GM12878 (cell line): ENCODE measurements at regions not wholly inside any gene's neighbourhood (a gene's known extent, or its start where the extent isn't known, plus 50 kb on each side); places are given as distances from the start of the nearest gene placed in this dataset.

ENCODE experiments used
- ATAC-seq: fragments of 200-7000 bp; cut with Tn5 transposase; 3 replicates; pipeline ENCODE4 v1.9.1; 2020; ENCODE audit warnings: mild to moderate bottlenecking, moderate library complexity
- BruUV-seq: library from RNA; stranded (reverse); fragments of 400-500 nt; replicated peaks from 2 replicates; lab custom pipeline; 2021; lab: Mats Ljungman, UMichigan
- CTCF ChIA-PET: fragments of 300-600 bp; sonication (Branson Sonifier 250); formaldehyde crosslinking; extraction: SDS; loops from one replicate; lab custom pipeline; 2021; ENCODE audit warnings: inconsistent platforms; lab: Yijun Ruan, JAX
- POLR2A ChIA-PET: fragments of 350-600 bp; formaldehyde crosslinking; extraction: SDS; loops from one replicate; lab custom pipeline; 2021; ENCODE audit warnings: inconsistent platforms; lab: Charles Lee
- RAD21 ChIA-PET: fragments of 300-600 bp; sonication (Branson Sonifier 250); formaldehyde crosslinking; loops from one replicate; lab custom pipeline; 2023; ENCODE audit warnings: antibody characterized with exemption; ENCODE audit not compliant: unreplicated experiment; lab: Charles Lee
- SMC1A ChIA-PET: fragments of 300-600 bp; sonication (Branson Sonifier 250); formaldehyde crosslinking; loops from one replicate; lab custom pipeline; 2023; ENCODE audit not compliant: unreplicated experiment, uncharacterized antibody; lab: Charles Lee
- DNase-seq: peaks from one replicate; pipeline ENCODE4 v3.0.0-alpha.2; 2011; ENCODE audit warnings: low read depth, low spot score
- FAIRE-seq: peaks from 3 replicates; lab custom pipeline; 2011; peaks lifted over from hg19 to GRCh38; lab: Jason Lieb, UNC
- H2AFZ ChIP-seq: 2 replicates; pipeline ENCODE4 v1.6.0; 2011; ENCODE audit warnings: low read depth, low read length, control low read depth; ENCODE audit not compliant: control insufficient read depth
- H3K27ac ChIP-seq: 2 replicates; pipeline ENCODE4 v1.5.1; 2011; ENCODE audit warnings: control low read depth; ENCODE audit not compliant: control insufficient read depth, insufficient read depth
- H3K27me3 ChIP-seq, 2 experiments: replicated peaks in 1 of 2; 2 replicates each; pipeline versions ENCODE4 v1.6.0 to v1.6.1; 2011; ENCODE audit warnings: low read length in 1 of 2; ENCODE audit not compliant: control insufficient read depth in 2 of 2, insufficient read depth in 2 of 2
- H3K36me3 ChIP-seq, 2 experiments: 2 replicates each; pipeline ENCODE4 v1.5.1; 2011; ENCODE audit warnings: low read length in 1 of 2; ENCODE audit not compliant: control insufficient read depth in 2 of 2, insufficient read depth in 2 of 2
- H3K4me1 ChIP-seq: 2 replicates; pipeline ENCODE4 v1.6.1; 2011; ENCODE audit warnings: mild to moderate bottlenecking, low read length, moderate library complexity, mixed read lengths; ENCODE audit not compliant: control insufficient read depth, insufficient read depth
- H3K4me2 ChIP-seq: 2 replicates; pipeline ENCODE4 v1.6.0; 2011; ENCODE audit warnings: control low read depth; ENCODE audit not compliant: control insufficient read depth, insufficient read depth
- H3K4me3 ChIP-seq: fragments of 200-600 bp; sonication (generic); 2 replicates; pipeline ENCODE4 v1.5.1; 2016
- H3K79me2 ChIP-seq: 2 replicates; pipeline ENCODE4 v1.6.0; 2011; ENCODE audit warnings: low read length; ENCODE audit not compliant: control insufficient read depth, insufficient read depth
- H3K9ac ChIP-seq: 2 replicates; pipeline ENCODE4 v1.8.0; 2011; ENCODE audit warnings: low read length, control low read depth, mixed read lengths; ENCODE audit not compliant: control insufficient read depth, insufficient read depth
- H3K9me3 ChIP-seq: replicated peaks from 3 replicates; pipeline ENCODE4 v1.5.1; 2011; ENCODE audit warnings: mild to moderate bottlenecking, low read length; ENCODE audit not compliant: control insufficient read depth, insufficient read depth
- H4K20me1 ChIP-seq: 2 replicates; pipeline ENCODE4 v1.6.0; 2011; ENCODE audit not compliant: control insufficient read depth, insufficient read depth
- BMI1 ChIP-seq: fragments of 450-650 bp; IDR thresholded peaks from 2 replicates; pipeline ENCODE4 v1.6.1; 2016; ENCODE audit warnings: mild to moderate bottlenecking, moderate library complexity, borderline replicate concordance
- CHD2 ChIP-seq: IDR thresholded peaks from 2 replicates; pipeline ENCODE4 v1.6.1; 2011; ENCODE audit warnings: low read depth, low read length, improper control_type of control experiment, borderline replicate concordance
- EP300 ChIP-seq, 2 experiments: fragments of 150-350 bp in 1 of 2; IDR thresholded peaks; 2 replicates each; pipeline ENCODE4 v1.6.1; 2011 to 2012; ENCODE audit warnings: low read depth in 2 of 2, low read length in 2 of 2, borderline replicate concordance in 1 of 2, improper control_type of control experiment in 1 of 2, inconsistent platforms in 1 of 2; ENCODE audit not compliant: control insufficient read depth in 1 of 2
- MEF2B ChIP-seq: fragments of 450-650 bp; IDR thresholded peaks from 2 replicates; pipeline ENCODE4 v1.6.1; 2018; ENCODE audit warnings: mild to moderate bottlenecking, moderate library complexity; ENCODE audit not compliant: partially characterized antibody, poor library complexity, severe bottlenecking
- NR2C1 ChIP-seq: fragments of 450-650 bp; IDR thresholded peaks from 2 replicates; pipeline ENCODE4 v1.6.1; 2017; ENCODE audit warnings: antibody characterized with exemption, mild to moderate bottlenecking, moderate library complexity
- NR2F1 ChIP-seq: fragments of 450-650 bp; conservative IDR thresholded peaks from 2 replicates; pipeline ENCODE4 v1.6.1; 2017; ENCODE audit warnings: mild to moderate bottlenecking
- SMC3 ChIP-seq: IDR thresholded peaks from 2 replicates; pipeline ENCODE4 v1.6.1; 2011; ENCODE audit warnings: low read length, improper control_type of control experiment, borderline replicate concordance
- STAT3 ChIP-seq: IDR thresholded peaks from 2 replicates; pipeline ENCODE4 v1.6.1; 2011; ENCODE audit warnings: low read depth, low read length, improper control_type of control experiment
- ZNF24 ChIP-seq: fragments of 450-650 bp; IDR thresholded peaks from 2 replicates; pipeline ENCODE4 v1.6.1; 2017; ENCODE audit warnings: antibody characterized with exemption, mild to moderate bottlenecking
- ZNF622 ChIP-seq: fragments of 450-650 bp; IDR thresholded peaks from 2 replicates; pipeline ENCODE4 v1.6.1; 2017; ENCODE audit warnings: mild to moderate bottlenecking, inconsistent platforms
- whole genome bisulfite sequencing: methylation state at CpG from one replicate; pipeline ENCODE4 v1.1.6; 2016; ENCODE audit warnings: low lambda C conversion rate; ENCODE audit not compliant: insufficient replicate concordance, insufficient coverage; ENCODE audit errors: missing lambda C conversion rate; 5-methylcytosine and 5-hydroxymethylcytosine counted together
- in situ Hi-C: fragments of 300-500 bp; cut with MboI; formaldehyde crosslinking; loops from 9 replicates; pipeline ENCODE4 v1.14.3; 2018; ENCODE audit warnings: mixed read lengths
- intact Hi-C: fragments of 100-400 bp; cut with micrococcal nuclease; formaldehyde crosslinking; loops from one replicate; pipeline ENCODE4 v1.14.2; 2022; ENCODE audit not compliant: unreplicated experiment

DNA sequence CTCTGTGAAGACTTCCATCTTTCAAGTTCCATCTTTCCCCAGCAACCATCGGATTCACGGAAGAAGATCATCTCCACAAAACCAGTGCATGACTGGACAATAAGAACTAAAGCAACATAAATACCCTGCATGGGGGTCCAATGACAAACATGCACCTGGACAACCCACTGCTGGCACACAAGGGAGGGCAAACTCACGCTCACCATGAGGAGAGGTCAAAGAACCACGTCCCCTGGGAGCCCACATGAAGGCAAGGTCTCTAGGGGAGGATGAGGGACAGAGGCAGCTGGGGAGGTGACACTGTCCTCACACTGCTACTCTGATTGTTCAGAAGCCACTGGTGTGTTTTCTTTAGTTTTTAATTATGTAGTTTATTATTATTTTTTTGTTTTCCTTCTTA, 190.8 kb downstream of the MED10 start:
- TF ChIP-seq BMI1: no peak
- no peak for TF ChIP-seq ZNF622
- no peak for TF ChIP-seq SMC3
- TF ChIP-seq EP300 (IDR thresholded peaks at IDR 0.05; ENCODE audit: borderline replicate concordance in 1 of 2, control insufficient read depth in 1 of 2, low read depth in 2 of 2, low read length in 2 of 2): peak in 1 of 2 experiments; percentile 9; a peak in 1 of 4 replicates
- no peak for TF ChIP-seq CHD2
- peak; percentile 83 for TF ChIP-seq NR2F1
- peak; percentile 32; the same call in 1 of the 2 replicates for TF ChIP-seq NR2C1
- peak; percentile 67 for TF ChIP-seq MEF2B
- TF ChIP-seq ZNF24: no peak
- TF ChIP-seq STAT3: no peak
- DNase-seq: no peak
- Histone ChIP-seq H3K27me3 (no peaks in the 10 kb centered on the region), H3K9me3 (no peaks in the 10 kb centered on the region; the same call in 2 of the 3 replicates), H3K4me2 (no peak overlapping the region; the same call in 1 of the 2 replicates), H2AFZ (no peak overlapping the region), H3K36me3 (no peaks in the 10 kb centered on the region), H3K4me3 (no peak overlapping the region), H3K27ac (0 out of 2 replicates have a peak overlapping the region, but pooled peaks have one; percentile 43), H3K9ac (no peak overlapping the region), H4K20me1 (no peaks in the 10 kb centered on the region), H3K79me2 (no peaks in the 10 kb centered on the region), H3K4me1 (peaks cover 18% of the 10 kb centered on the region)
- ChIA-PET CTCF (interaction anchor here (1.3 to 3.4 kb wide), 4 partner anchors 11 to 86 kb away, joined by 3 to 10 read pairs (median 4); no protein-coding TSS in a partner anchor), RAD21 (interaction anchor here (0.8 to 3.6 kb wide), 8 partner anchors 11 to 102 kb away, joined by 3 to 16 read pairs (median 4); no protein-coding TSS in a partner anchor), SMC1A (interaction anchor here (0.8 to 3.8 kb wide), 10 partner anchors 9 to 154 kb away, joined by 3 to 19 read pairs (median 5); no protein-coding TSS in a partner anchor), POLR2A (no interaction called here)
- peak; percentile 34 for ATAC-seq
- intact Hi-C loops (loop anchor here (5.0 kb wide), 1 partner anchor 75 kb away; no protein-coding TSS in a partner anchor), in situ Hi-C loops (loop anchor here (10.0 kb wide), 1 partner anchor 547 kb away; no protein-coding TSS in a partner anchor)
- WGBS: 52% methylated on average over 4 of the region's 4 CpGs
- no peak for FAIRE-seq
- no TSS peak for BruUV-seq
